Naive thymus-derived CD4-positive, alpha-beta T cell (primary cell): ENCODE measurements at regions not wholly inside any gene's neighbourhood (a gene's known extent, or its start where the extent isn't known, plus 50 kb on each side); places are given as distances from the start of the nearest gene placed in this dataset.

Source experiments
- ATAC-seq: fragments of 150-1000 bp; cut with Tn5 transposase; 2 replicates; pipeline ENCODE4 v1.10.0; 2021; ENCODE audit warnings: mild to moderate bottlenecking, moderate library complexity
- CTCF ChIA-PET: fragments of 350-600 bp; sonication (Branson Sonifier 250); formaldehyde crosslinking; loops from one replicate; lab custom pipeline; 2021; ENCODE audit warnings: antibody characterized with exemption; lab: Charles Lee
- POLR2A ChIA-PET: fragments of 350-600 bp; sonication (Branson Sonifier 250); formaldehyde crosslinking; loops from one replicate; lab custom pipeline; 2021; ENCODE audit warnings: antibody characterized with exemption, inconsistent platforms; lab: Charles Lee
- DNase-seq, 9 donors: peaks; one replicate each; pipeline versions ENCODE4 v3.0.0 to v3.0.0-alpha.2; 2020 to 2022; ENCODE audit warnings: mixed read lengths in 1 of 9
- H3K27ac ChIP-seq: one replicate; pipeline ENCODE4 v1.7.0; 2013; ENCODE audit warnings: mild to moderate bottlenecking, low read depth, low read length, moderate library complexity
- H3K27me3 ChIP-seq, 2 donors: one replicate each; pipeline ENCODE4 v1.7.0; 2013; ENCODE audit warnings: low read length in 2 of 2, mild to moderate bottlenecking in 2 of 2, moderate library complexity in 2 of 2; ENCODE audit not compliant: control insufficient read depth in 2 of 2, insufficient read depth in 2 of 2
- H3K36me3 ChIP-seq, 3 experiments: 1 replicate in 2 of 3; 2 replicates in 1 of 3; pipeline ENCODE4 v1.7.0; 2013; ENCODE audit warnings: low read length in 3 of 3, mild to moderate bottlenecking in 3 of 3, moderate library complexity in 1 of 3; ENCODE audit not compliant: insufficient read depth in 3 of 3, control insufficient read depth in 2 of 3
- H3K4me1 ChIP-seq, 2 donors: one replicate each; pipeline ENCODE4 v1.7.0; 2013; ENCODE audit warnings: low read length in 2 of 2, mild to moderate bottlenecking in 2 of 2, moderate library complexity in 1 of 2; ENCODE audit not compliant: control insufficient read depth in 2 of 2, insufficient read depth in 2 of 2
- H3K4me3 ChIP-seq: 2 replicates; pipeline ENCODE4 v1.7.0; 2013; ENCODE audit warnings: mild to moderate bottlenecking, low read length
- H3K9me3 ChIP-seq, 3 experiments: 1 replicate in 2 of 3; 2 replicates in 1 of 3; pipeline ENCODE4 v1.7.0; 2013; ENCODE audit warnings: low read length in 3 of 3; ENCODE audit not compliant: control insufficient read depth in 2 of 3
- H3K27ac Mint-ChIP-seq, 9 donors: one replicate each; pipeline ENCODE4 v1.8.0; 2020 to 2022; ENCODE audit warnings: mixed read lengths in 9 of 9, mild to moderate bottlenecking in 8 of 9, moderate library complexity in 5 of 9, inconsistent platforms in 2 of 9
- H3K27me3 Mint-ChIP-seq, 5 donors: one replicate each; pipeline ENCODE4 v1.8.0; 2021 to 2022; ENCODE audit warnings: mixed read lengths in 5 of 5, mild to moderate bottlenecking in 1 of 5
- H3K36me3 Mint-ChIP-seq, 5 donors: one replicate each; pipeline ENCODE4 v1.8.0; 2020 to 2022; ENCODE audit warnings: mixed read lengths in 5 of 5, mild to moderate bottlenecking in 3 of 5, inconsistent platforms in 1 of 5
- H3K4me1 Mint-ChIP-seq, 7 donors: one replicate each; pipeline ENCODE4 v1.8.0; 2020 to 2022; ENCODE audit warnings: mixed read lengths in 7 of 7, mild to moderate bottlenecking in 3 of 7, inconsistent platforms in 1 of 7
- H3K4me3 Mint-ChIP-seq, 10 donors: one replicate each; pipeline ENCODE4 v1.8.0; 2020 to 2022; ENCODE audit warnings: mild to moderate bottlenecking in 10 of 10, mixed read lengths in 10 of 10, moderate library complexity in 6 of 10, inconsistent platforms in 2 of 10
- H3K9me3 Mint-ChIP-seq, 11 donors: one replicate each; pipeline ENCODE4 v1.8.0; 2020 to 2022; ENCODE audit warnings: mixed read lengths in 11 of 11, mild to moderate bottlenecking in 4 of 11, inconsistent platforms in 1 of 11, moderate library complexity in 1 of 11
- intact Hi-C, 2 donors: fragments of 100-400 bp; cut with micrococcal nuclease; formaldehyde crosslinking; loops; one replicate each; pipeline ENCODE4 v1.15.1; 2023

- Mint-ChIP-seq H3K27ac (no peak overlapping the region), H3K9me3 (peaks cover 0 to 13% (median 0%) of the 10 kb centered on the region in 11 donors), H3K4me3 (no peak overlapping the region), H3K4me1 (no peaks in the 10 kb centered on the region), H3K36me3 (no peaks in the 10 kb centered on the region), H3K27me3 (no peaks in the 10 kb centered on the region)
- H3K27ac ChIP-seq = no peak overlapping the region
- ATAC-seq = no peak
- POLR2A ChIA-PET = no interaction called here
- DNase-seq = no peak
- H3K36me3 ChIP-seq = no peaks in the 10 kb centered on the region
- H3K4me3 ChIP-seq = no peak overlapping the region
- intact Hi-C loops = no loop called here
- no peaks in the 10 kb centered on the region for H3K9me3 ChIP-seq
- no peaks in the 10 kb centered on the region for H3K4me1 ChIP-seq
- CTCF ChIA-PET = no interaction called here
- no peaks in the 10 kb centered on the region for H3K27me3 ChIP-seq
Observed at GRCh38 chr1:217062586-217062985, 339.4 kb upstream of the ESRRG start.

DNA sequence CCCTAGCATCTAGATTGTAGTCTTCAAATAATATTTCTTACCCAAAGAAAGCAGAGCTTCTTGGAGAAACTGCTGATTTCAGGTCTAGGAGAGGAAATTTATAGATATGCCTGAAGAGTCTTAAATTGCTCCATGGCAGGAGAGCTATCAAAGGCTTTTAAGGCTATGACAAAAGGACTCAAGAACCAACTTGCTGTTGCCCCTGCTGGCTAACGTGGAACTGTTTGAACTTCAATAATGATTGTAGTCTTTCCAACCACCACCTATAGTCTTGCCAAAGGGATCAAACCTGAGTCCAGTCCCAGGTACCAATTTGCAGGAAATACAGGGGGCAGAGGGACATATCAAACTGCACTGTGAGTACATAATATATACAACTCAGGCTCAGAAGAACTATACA is 336.2 kb upstream of the ESRRG start:
- Mint-ChIP-seq H3K36me3 (no peaks in the 10 kb centered on the region), H3K9me3 (peaks cover 0 to 13% (median 1%) of the 10 kb centered on the region in 11 donors), H3K27me3 (no peaks in the 10 kb centered on the region), H3K27ac (no peak overlapping the region), H3K4me3 (no peak overlapping the region), H3K4me1 (no peaks in the 10 kb centered on the region)
- DNase-seq = no peak
- ChIA-PET CTCF (no interaction called here), POLR2A (no interaction called here)
- Histone ChIP-seq H3K4me1 (no peaks in the 10 kb centered on the region), H3K27ac (no peak overlapping the region), H3K36me3 (no peaks in the 10 kb centered on the region), H3K27me3 (no peaks in the 10 kb centered on the region), H3K4me3 (no peak overlapping the region), H3K9me3 (no peaks in the 10 kb centered on the region)
- no peak for ATAC-seq
- intact Hi-C loops = no loop called here

DNA sequence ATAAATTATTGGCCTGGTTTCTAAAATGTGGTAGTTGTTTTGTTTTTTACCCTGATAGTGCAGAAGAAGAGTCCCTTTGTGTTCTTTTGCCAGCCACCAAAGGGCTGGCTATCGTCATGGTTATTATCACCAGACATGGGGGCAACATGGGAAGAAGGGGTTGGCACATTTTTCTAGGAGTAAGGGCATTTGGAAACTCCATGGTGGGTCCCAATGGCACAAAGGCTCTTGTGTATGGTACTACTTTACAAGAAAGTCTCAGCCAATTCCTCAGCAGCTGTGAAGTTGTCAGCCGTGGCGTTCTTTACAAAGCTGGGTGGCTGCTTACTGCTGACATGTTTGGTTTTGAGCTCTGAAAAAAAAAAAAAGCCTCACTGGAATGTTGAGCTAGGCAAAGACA is 330.4 kb upstream of the ESRRG start:
- POLR2A ChIA-PET = no interaction called here
- H3K9me3 ChIP-seq = no peaks in the 10 kb centered on the region
- ATAC-seq = no peak
- intact Hi-C loops = no loop called here
- H3K27ac Mint-ChIP-seq = no peak overlapping the region
- no peak for DNase-seq
- peaks cover 0 to 6% (median 0%) of the 10 kb centered on the region in 5 donors for H3K36me3 Mint-ChIP-seq
- H3K27ac ChIP-seq = no peak overlapping the region
- H3K4me3 ChIP-seq = no peak overlapping the region
- no peaks in the 10 kb centered on the region for H3K4me1 Mint-ChIP-seq
- no peaks in the 10 kb centered on the region for H3K27me3 ChIP-seq
- H3K9me3 Mint-ChIP-seq = peaks cover 0 to 16% (median 4%) of the 10 kb centered on the region in 11 donors
- no peaks in the 10 kb centered on the region for H3K36me3 ChIP-seq
- CTCF ChIA-PET = no interaction called here
- H3K4me1 ChIP-seq = no peaks in the 10 kb centered on the region
- H3K27me3 Mint-ChIP-seq = no peaks in the 10 kb centered on the region
- H3K4me3 Mint-ChIP-seq = no peak overlapping the region

DNA sequence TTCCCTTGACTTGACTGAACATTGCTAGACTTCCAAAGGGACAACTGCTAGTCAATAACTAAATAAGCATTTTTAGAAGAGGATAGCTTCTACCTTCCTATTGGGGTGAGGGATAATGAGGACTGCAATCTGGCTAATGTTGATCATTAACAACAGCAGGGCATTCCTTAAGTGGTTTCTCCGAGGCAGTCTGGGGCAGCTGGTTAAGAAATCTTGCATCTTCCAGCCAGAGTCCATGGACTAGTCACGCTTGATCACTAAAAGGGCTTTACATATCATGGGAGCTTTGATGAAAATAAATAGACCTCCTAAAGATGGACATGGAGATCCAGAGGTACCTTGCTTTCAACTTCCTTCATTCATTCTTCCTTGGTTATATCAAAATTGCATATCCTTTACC is 329.4 kb upstream of the ESRRG start:
- Histone ChIP-seq H3K9me3 (no peaks in the 10 kb centered on the region), H3K27ac (no peak overlapping the region), H3K36me3 (no peaks in the 10 kb centered on the region), H3K4me1 (no peaks in the 10 kb centered on the region), H3K4me3 (no peak overlapping the region), H3K27me3 (no peaks in the 10 kb centered on the region)
- Mint-ChIP-seq H3K4me1 (no peaks in the 10 kb centered on the region), H3K4me3 (no peak overlapping the region), H3K27me3 (no peaks in the 10 kb centered on the region), H3K36me3 (peaks cover 0 to 9% (median 0%) of the 10 kb centered on the region in 5 donors), H3K9me3 (peaks cover 0 to 21% (median 5%) of the 10 kb centered on the region in 11 donors), H3K27ac (no peak overlapping the region)
- intact Hi-C loops = no loop called here
- no peak for DNase-seq
- ATAC-seq = no peak
- ChIA-PET POLR2A (no interaction called here), CTCF (no interaction called here)

DNA sequence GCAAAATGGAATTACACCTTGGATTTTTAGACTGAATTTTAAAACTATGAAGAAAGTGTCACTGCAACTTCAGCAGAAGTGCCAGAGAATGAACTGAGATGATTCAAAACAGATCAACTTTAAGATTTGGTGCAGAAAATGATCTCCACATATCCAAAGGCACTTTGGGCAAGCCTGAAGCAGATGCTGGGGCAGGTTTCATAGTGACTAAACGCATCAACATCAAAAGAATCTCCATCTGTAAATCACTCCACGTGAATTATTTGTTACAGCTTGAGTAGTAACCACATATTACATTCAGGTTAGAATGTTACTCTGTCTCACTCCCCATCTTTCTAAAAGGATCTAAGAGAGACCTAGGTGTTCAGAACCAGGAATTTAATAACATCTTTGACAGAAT is 329.0 kb upstream of the ESRRG start:
- Histone ChIP-seq H3K9me3 (no peaks in the 10 kb centered on the region), H3K36me3 (no peaks in the 10 kb centered on the region), H3K27me3 (no peaks in the 10 kb centered on the region), H3K27ac (no peak overlapping the region), H3K4me1 (no peaks in the 10 kb centered on the region), H3K4me3 (no peak overlapping the region)
- ATAC-seq (no peak), DNase-seq (no peak)
- H3K4me3 Mint-ChIP-seq = no peak overlapping the region
- H3K4me1 Mint-ChIP-seq = no peaks in the 10 kb centered on the region
- intact Hi-C loops = no loop called here
- H3K36me3 Mint-ChIP-seq = peaks cover 0 to 9% (median 0%) of the 10 kb centered on the region in 5 donors
- H3K27ac Mint-ChIP-seq = no peak overlapping the region
- H3K9me3 Mint-ChIP-seq = peaks cover 0 to 22% (median 6%) of the 10 kb centered on the region in 11 donors
- no peaks in the 10 kb centered on the region for H3K27me3 Mint-ChIP-seq
- ChIA-PET POLR2A (no interaction called here), CTCF (no interaction called here)

DNA sequence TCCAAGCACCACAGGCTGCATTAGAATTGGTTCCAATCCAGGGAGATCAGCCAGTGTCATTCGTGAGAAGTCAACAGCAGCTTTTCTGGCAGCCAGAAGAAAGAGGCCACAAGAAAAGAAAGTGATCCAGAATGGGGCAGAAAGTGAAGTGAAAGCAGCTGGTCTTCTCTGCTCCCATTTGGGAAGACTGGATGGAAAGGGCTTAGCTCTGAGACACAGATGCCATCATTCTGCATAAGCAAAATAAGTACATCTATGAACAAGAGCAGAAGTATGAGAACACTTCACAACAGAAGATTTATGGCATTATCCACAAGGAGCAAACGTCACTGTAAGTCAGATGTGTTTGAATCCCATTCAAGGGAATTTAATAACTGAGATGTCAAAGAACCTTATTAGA is 326.5 kb upstream of the ESRRG start:
- H3K36me3 ChIP-seq = no peaks in the 10 kb centered on the region
- no peaks in the 10 kb centered on the region for H3K4me1 ChIP-seq
- no peak overlapping the region for H3K4me3 Mint-ChIP-seq
- intact Hi-C loops = loop anchor here in 1 of 2 donors (5.0 kb wide), 1 partner anchor 1123 kb away; no protein-coding TSS in a partner anchor
- no peak overlapping the region for H3K4me3 ChIP-seq
- H3K27ac ChIP-seq = no peak overlapping the region
- H3K9me3 Mint-ChIP-seq = peaks cover 0 to 19% (median 5%) of the 10 kb centered on the region in 11 donors
- no peak overlapping the region for H3K27ac Mint-ChIP-seq
- H3K9me3 ChIP-seq = no peaks in the 10 kb centered on the region
- DNase-seq (no peak), ATAC-seq (no peak)
- peaks cover 0 to 9% (median 0%) of the 10 kb centered on the region in 5 donors for H3K36me3 Mint-ChIP-seq
- no peaks in the 10 kb centered on the region for H3K4me1 Mint-ChIP-seq
- H3K27me3 Mint-ChIP-seq = no peaks in the 10 kb centered on the region
- ChIA-PET POLR2A (no interaction called here), CTCF (no interaction called here)
- no peaks in the 10 kb centered on the region for H3K27me3 ChIP-seq

DNA sequence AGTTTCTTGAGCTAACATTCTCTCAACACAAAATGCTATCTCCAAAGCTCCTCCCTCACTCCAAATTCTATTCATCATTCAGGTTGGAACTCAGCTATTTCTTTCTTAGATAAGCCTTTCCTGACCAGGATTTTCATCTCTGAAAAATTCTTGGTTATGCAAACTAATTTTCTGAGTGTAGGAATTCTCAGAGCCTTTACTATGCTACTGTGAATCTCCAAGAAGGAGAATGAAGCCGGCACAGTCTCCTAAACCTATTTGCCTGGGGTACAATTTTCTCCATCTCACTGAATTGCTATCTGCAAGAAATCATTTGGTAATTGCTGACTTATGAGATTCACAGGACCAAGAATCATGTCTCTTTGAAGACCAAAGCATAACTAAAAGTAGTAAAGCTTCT is 325.9 kb upstream of the ESRRG start:
- no peak overlapping the region for H3K4me3 Mint-ChIP-seq
- no peak overlapping the region for H3K27ac Mint-ChIP-seq
- no peaks in the 10 kb centered on the region for H3K4me1 ChIP-seq
- POLR2A ChIA-PET = no interaction called here
- no peaks in the 10 kb centered on the region for H3K36me3 ChIP-seq
- peaks cover 0 to 19% (median 5%) of the 10 kb centered on the region in 11 donors for H3K9me3 Mint-ChIP-seq
- intact Hi-C loops = loop anchor here in 1 of 2 donors (5.0 kb wide), 1 partner anchor 1123 kb away; no protein-coding TSS in a partner anchor
- H3K9me3 ChIP-seq = no peaks in the 10 kb centered on the region
- H3K27me3 ChIP-seq = no peaks in the 10 kb centered on the region
- DNase-seq = no peak
- H3K4me3 ChIP-seq = no peak overlapping the region
- H3K4me1 Mint-ChIP-seq = no peaks in the 10 kb centered on the region
- H3K27ac ChIP-seq = no peak overlapping the region
- H3K36me3 Mint-ChIP-seq = peaks cover 0 to 9% (median 0%) of the 10 kb centered on the region in 5 donors
- CTCF ChIA-PET = no interaction called here
- no peaks in the 10 kb centered on the region for H3K27me3 Mint-ChIP-seq
- no peak for ATAC-seq
